Pancreas (tissue), 10 donors: ENCODE measurements at regions not wholly inside any gene's neighbourhood (a gene's known extent, or its start where the extent isn't known, plus 50 kb on each side); places are given as distances from the start of the nearest gene placed in this dataset.

Experiments used
- ATAC-seq, 4 donors: fragments of 200-7000 bp; cut with Tn5 transposase; one replicate each; pipeline versions ENCODE4 v1.8.0 to v1.9.1; 2020; ENCODE audit warnings: mild to moderate bottlenecking in 4 of 4, moderate library complexity in 4 of 4
- DNase-seq, 6 donors: peaks; one replicate each; pipeline ENCODE4 v3.0.0-alpha.2; 2020
- FAIRE-seq: peaks from 2 replicates; lab custom pipeline; 2012; peaks lifted over from hg19 to GRCh38; lab: Jason Lieb, UNC
- H3K27ac ChIP-seq, 4 donors: fragments of 200-600 bp; sonication (generic); 1 replicate in 3 of 4; 2 replicates in 1 of 4; pipeline versions ENCODE4 v1.5.0 to v1.8.0; 2020
- H3K27me3 ChIP-seq, 4 donors: fragments of 200-600 bp; one replicate each; pipeline ENCODE4 v1.8.0; 2021
- H3K36me3 ChIP-seq, 3 donors: fragments of 200-600 bp; sonication (generic) in 1 of 3; one replicate each; pipeline versions ENCODE4 v1.5.0 to v1.8.0; 2020 to 2021
- H3K4me1 ChIP-seq, 3 donors: fragments of 200-600 bp; one replicate each; pipeline ENCODE4 v1.8.0; 2021
- H3K4me3 ChIP-seq, 4 donors: fragments of 200-600 bp; sonication (generic) in 2 of 4; one replicate each; pipeline versions ENCODE4 v1.5.0 to v1.8.0; 2020 to 2021
- H3K9me3 ChIP-seq, 4 donors: fragments of 200-600 bp; one replicate each; pipeline ENCODE4 v1.8.0; 2021
- CTCF ChIP-seq, 4 donors: fragments of 200-600 bp; sonication (generic) in 3 of 4; IDR thresholded peaks; one replicate each; pipeline versions ENCODE4 v1.5.0 to v1.8.0; 2021; ENCODE audit warnings: antibody characterized with exemption in 4 of 4
- WGBS, 2 donors: extraction: QIAGEN DNeasy Blood & Tissue Kit; methylation state at CpG; one replicate each; pipeline ENCODE4 v1.1.7; 2013; 5-methylcytosine and 5-hydroxymethylcytosine counted together
- intact Hi-C, 3 donors: fragments of 100-400 bp; cut with DNase I; formaldehyde crosslinking; loops; one replicate each; pipeline versions ENCODE4 v1.11.1 to v1.14.2; 2022
- donor health status: healthy with polysubstance abuse.
- donor health status: DM: no; HTN: no; CAD: no; lungs with moderate emphysema.
- donor health status: DM: no; HTN: no; CAD: no.
- donor health status: control.
- donor health status: control.
- donor health status: Bipolar disorder and iron deficiency.
- donor health status: DM: yes; HTN: yes; CAD: no.
- donor health status: DM: no; HTN: no; CAD: no.
- donor health status: DM: no; HTN: no; CAD: no.
- donor health status: DM: yes; HTN: yes; CAD: no.

- no peaks in the 10 kb centered on the region for H3K36me3 ChIP-seq
- FAIRE-seq (no peak), ATAC-seq (no peak), DNase-seq (no peak)
- no peaks in the 10 kb centered on the region for H3K4me1 ChIP-seq
- intact Hi-C loops = no loop called here
- WGBS, 2 donors = 13 to 26% methylated on average over 1 of the region's 1 CpG
- no peak for TF ChIP-seq CTCF (IDR thresholded peaks at IDR 0.05)
- peaks cover 0 to 5% (median 0%) of the 10 kb centered on the region in 4 donors for H3K27me3 ChIP-seq
- no peaks in the 10 kb centered on the region for H3K9me3 ChIP-seq
- H3K27ac ChIP-seq = no peak overlapping the region
- no peak overlapping the region for H3K4me3 ChIP-seq
Observed at GRCh38 chr4:173943547-173943946, 339.9 kb downstream of the FBXO8 start.

DNA sequence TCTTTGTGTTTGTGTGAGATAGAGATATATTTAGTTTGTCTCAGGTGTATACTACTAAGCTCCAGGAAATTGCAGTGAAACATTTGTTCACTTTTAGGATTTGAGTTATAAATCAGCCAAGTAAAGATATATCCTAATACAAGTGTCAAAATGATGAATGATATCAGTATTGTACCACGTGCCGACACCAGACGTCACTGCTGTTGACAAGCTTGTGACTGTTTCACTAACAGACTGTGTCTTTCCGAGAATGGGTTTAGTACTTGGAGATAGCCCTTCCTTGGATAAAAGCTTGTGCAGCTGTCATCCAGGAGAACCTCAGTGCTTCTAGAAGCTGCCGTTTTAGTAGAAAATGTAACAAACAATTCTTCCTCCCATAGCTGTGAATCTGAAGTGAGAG is 343.3 kb downstream of the FBXO8 start:
- ATAC-seq (no peak), FAIRE-seq (no peak), DNase-seq (no peak)
- Histone ChIP-seq H3K4me3 (no peak overlapping the region), H3K27me3 (peaks cover 0 to 5% (median 0%) of the 10 kb centered on the region in 4 donors), H3K4me1 (no peaks in the 10 kb centered on the region), H3K9me3 (no peaks in the 10 kb centered on the region), H3K27ac (no peak overlapping the region), H3K36me3 (no peaks in the 10 kb centered on the region)
- no peak for TF ChIP-seq CTCF (IDR thresholded peaks at IDR 0.05)
- 12 to 14% methylated on average over 5 of the region's 5 CpGs for WGBS, 2 donors
- intact Hi-C loops = no loop called here

- FAIRE-seq = no peak
- DNase-seq = no peak
- Histone ChIP-seq H3K27ac (no peak overlapping the region), H3K27me3 (peaks cover 0 to 10% (median 0%) of the 10 kb centered on the region in 4 donors), H3K4me1 (no peaks in the 10 kb centered on the region), H3K4me3 (no peak overlapping the region), H3K9me3 (no peaks in the 10 kb centered on the region), H3K36me3 (no peaks in the 10 kb centered on the region)
- intact Hi-C loops = no loop called here
- TF ChIP-seq CTCF (IDR thresholded peaks at IDR 0.05) = no peak
- no peak for ATAC-seq
- 69 to 91% methylated on average over 2 of the region's 2 CpGs for WGBS, 2 donors
Observed at GRCh38 chr4:173937631-173938270, 345.7 kb downstream of the FBXO8 start.

GRCh38 chr4:173936861-173937260 is 346.6 kb downstream of the FBXO8 start:
- FAIRE-seq (no peak), ATAC-seq (no peak), DNase-seq (no peak)
- 47 to 48% methylated on average over 1 of the region's 1 CpG for WGBS, 2 donors
- Histone ChIP-seq H3K36me3 (no peaks in the 10 kb centered on the region), H3K4me1 (no peaks in the 10 kb centered on the region), H3K27me3 (peaks cover 0 to 10% (median 0%) of the 10 kb centered on the region in 4 donors), H3K4me3 (no peak overlapping the region), H3K27ac (no peak overlapping the region), H3K9me3 (no peaks in the 10 kb centered on the region)
- TF ChIP-seq CTCF (IDR thresholded peaks at IDR 0.05) = no peak
- intact Hi-C loops = no loop called here

GRCh38 chr4:173935622-173936405 is 347.7 kb downstream of the FBXO8 start:
- WGBS, 2 donors = 42 to 57% methylated on average over 5 of the region's 5 CpGs
- no peak for TF ChIP-seq CTCF (IDR thresholded peaks at IDR 0.05)
- H3K4me1 ChIP-seq = no peaks in the 10 kb centered on the region
- peaks cover 0 to 10% (median 0%) of the 10 kb centered on the region in 4 donors for H3K27me3 ChIP-seq
- intact Hi-C loops = no loop called here
- DNase-seq (no peak), FAIRE-seq (no peak), ATAC-seq (no peak)
- no peak overlapping the region for H3K4me3 ChIP-seq
- no peaks in the 10 kb centered on the region for H3K9me3 ChIP-seq
- no peaks in the 10 kb centered on the region for H3K36me3 ChIP-seq
- H3K27ac ChIP-seq = no peak overlapping the region
